ENCODE measurements at regions not wholly inside any gene's neighbourhood (a gene's known extent, or its start where the extent isn't known, plus 50 kb on each side); places are given as distances from the start of the nearest gene placed in this dataset.
"Not testable (repeated sequence)": the region's sequence is repeated elsewhere in the genome, so short reads cannot be mapped to it uniquely, and the experiment has no call there.

GRCh38 chr2:89106369-89107019 is 415.0 kb downstream of the RPIA start:
- DNase-seq (ENCODE audit: insufficient read length, low spot score); FAIRE-seq: not testable (repeated sequence)

GRCh38 chr2:89112434-89112833 is 421.0 kb downstream of the RPIA start:
- DNase-seq (ENCODE audit: insufficient read length, low spot score); FAIRE-seq: not testable (repeated sequence)

- DNase-seq (ENCODE audit: insufficient read length, low spot score); FAIRE-seq: not testable (repeated sequence)
Measured at GRCh38 chr2:89113286-89113685, 421.8 kb downstream of the RPIA start.

- DNase-seq (ENCODE audit: insufficient read length, low spot score), result not testable (repeated sequence)
- FAIRE-seq, result peak; percentile 64
Measured at GRCh38 chr2:89129440-89129839, 438.0 kb downstream of the RPIA start.

GRCh38 chr2:89130665-89131308 is 439.3 kb downstream of the RPIA start:
- FAIRE-seq; DNase-seq (ENCODE audit: insufficient read length, low spot score): not testable (repeated sequence)

GRCh38 chr2:89142959-89143358 is 451.5 kb downstream of the RPIA start:
- FAIRE-seq; DNase-seq (ENCODE audit: insufficient read length, low spot score): not testable (repeated sequence)

- not testable (repeated sequence) for DNase-seq (ENCODE audit: insufficient read length, low spot score); FAIRE-seq
Measured at GRCh38 chr2:89145342-89145741, 453.9 kb downstream of the RPIA start.

- DNase-seq (ENCODE audit: insufficient read length, low spot score), result not testable (repeated sequence)
Measured at GRCh38 chr2:89148256-89148655, 456.8 kb downstream of the RPIA start.

GRCh38 chr2:89151699-89152098 is 460.2 kb downstream of the RPIA start:
- DNase-seq (ENCODE audit: insufficient read length, low spot score); FAIRE-seq: not testable (repeated sequence)

More at GRCh38 chr2:89148256-89148655, 456.8 kb downstream of the RPIA start:
- not testable (repeated sequence) for FAIRE-seq

GRCh38 chr2:89152501-89152900 is 461.0 kb downstream of the RPIA start:
- not testable (repeated sequence) for DNase-seq (ENCODE audit: insufficient read length, low spot score); FAIRE-seq

- FAIRE-seq; DNase-seq (ENCODE audit: insufficient read length, low spot score): not testable (repeated sequence)
Measured at GRCh38 chr2:89153210-89153609, 461.7 kb downstream of the RPIA start.

- not testable (repeated sequence) for DNase-seq (ENCODE audit: insufficient read length, low spot score)
- peak; percentile 87 for FAIRE-seq
Measured at GRCh38 chr2:89154247-89154682, 462.8 kb downstream of the RPIA start.

- DNase-seq (ENCODE audit: insufficient read length, low spot score), result not testable (repeated sequence)
- peak; percentile 66 for FAIRE-seq
Measured at GRCh38 chr2:89160306-89160705, 468.8 kb downstream of the RPIA start.

GRCh38 chr2:89161626-89162025 is 470.2 kb downstream of the RPIA start:
- FAIRE-seq; DNase-seq (ENCODE audit: insufficient read length, low spot score): not testable (repeated sequence)

GRCh38 chr2:89170506-89171173 is 479.2 kb downstream of the RPIA start:
- not testable (repeated sequence) for FAIRE-seq

GRCh38 chr2:89171174-89171519 is 479.7 kb downstream of the RPIA start:
- not testable (repeated sequence) for FAIRE-seq; DNase-seq (ENCODE audit: insufficient read length, low spot score)

More at GRCh38 chr2:89170506-89171173, 479.2 kb downstream of the RPIA start:
- not testable (repeated sequence) for DNase-seq (ENCODE audit: insufficient read length, low spot score)

GRCh38 chr2:89177004-89177403 is 485.5 kb downstream of the RPIA start:
- FAIRE-seq; DNase-seq (ENCODE audit: insufficient read length, low spot score): not testable (repeated sequence)

GRCh38 chr2:89182221-89182620 is 490.7 kb downstream of the RPIA start:
- FAIRE-seq; DNase-seq (ENCODE audit: insufficient read length, low spot score): not testable (repeated sequence)

- not testable (repeated sequence) for FAIRE-seq; DNase-seq (ENCODE audit: insufficient read length, low spot score)
Measured at GRCh38 chr2:89184746-89185145, 493.3 kb downstream of the RPIA start.

- not testable (repeated sequence) for DNase-seq (ENCODE audit: insufficient read length, low spot score); FAIRE-seq
Measured at GRCh38 chr2:89195636-89196251, 504.3 kb downstream of the RPIA start.

- not testable (repeated sequence) for FAIRE-seq
Measured at GRCh38 chr2:89196719-89197118, 505.2 kb downstream of the RPIA start.

More at GRCh38 chr2:89196719-89197118, 505.2 kb downstream of the RPIA start:
- not testable (repeated sequence) for DNase-seq (ENCODE audit: insufficient read length, low spot score)

All from GM19239 (cell line).